ENCODE measurements at regions not wholly inside any gene's neighbourhood (a gene's known extent, or its start where the extent isn't known, plus 50 kb on each side); places are given as distances from the start of the nearest gene placed in this dataset.

DNA sequence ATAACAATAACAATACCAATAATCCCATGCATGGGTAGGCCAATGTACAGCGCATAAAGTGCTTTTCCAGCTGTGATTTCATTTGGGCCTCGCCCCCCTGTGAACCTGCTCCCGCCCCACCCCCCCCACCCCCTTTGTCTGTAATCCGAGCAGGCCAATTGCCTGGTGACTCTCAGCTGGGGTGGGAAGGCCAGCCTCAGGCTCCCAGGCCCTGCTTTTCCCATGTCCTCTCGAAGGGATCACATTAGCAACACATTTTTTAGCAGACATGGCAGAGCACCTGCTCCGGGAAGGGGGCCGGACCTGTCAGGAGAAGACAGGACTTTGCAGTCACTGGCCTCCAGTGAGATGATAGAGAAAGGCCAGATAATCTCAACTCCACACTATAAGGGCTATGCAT is 439.3 kb downstream of the RPS24 start:
- Histone ChIP-seq H3K9me3 (ENCODE audit: control insufficient read depth in 3 of 3, low read length in 3 of 3) (no peaks in the 10 kb centered on the region), H3K27ac (ENCODE audit: low read depth, low read length) (no peak overlapping the region), H3K36me3 (ENCODE audit: control insufficient read depth in 3 of 3, insufficient read depth in 3 of 3, low read length in 3 of 3) (no peaks in the 10 kb centered on the region), H3K27me3 (ENCODE audit: control insufficient read depth in 3 of 3, insufficient read depth in 3 of 3, low read length in 3 of 3) (peaks cover 2 to 8% (median 5%) of the 10 kb centered on the region in 3 donors), H3K9ac (ENCODE audit: low read depth in 1 of 3, low read length in 3 of 3) (no peak overlapping the region), H3K4me1 (ENCODE audit: control insufficient read depth in 3 of 3, insufficient read depth in 3 of 3, low read length in 3 of 3) (no peaks in the 10 kb centered on the region), H3K4me3 (ENCODE audit: low read length in 3 of 3) (no peak overlapping the region)

DNA sequence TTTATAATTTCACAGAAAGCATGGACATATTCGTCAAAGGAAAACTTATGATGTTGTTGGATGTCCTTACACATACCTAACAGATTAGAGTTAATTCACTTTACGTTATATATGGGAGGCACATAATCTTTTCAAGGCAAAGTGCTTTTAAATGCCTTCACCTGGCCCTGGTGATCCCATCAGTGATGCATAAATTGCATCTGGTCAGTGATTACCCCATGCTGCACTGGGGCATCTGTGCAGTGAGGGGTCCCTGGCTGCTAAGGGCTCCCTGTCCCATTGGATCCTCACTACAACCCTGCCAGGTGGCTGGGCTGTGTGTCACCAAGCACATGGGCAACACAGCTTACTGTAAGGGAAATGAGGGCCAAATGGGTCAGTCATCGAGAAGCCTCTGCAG is 441.1 kb downstream of the RPS24 start:
- peaks cover 2 to 11% (median 5%) of the 10 kb centered on the region in 3 donors for H3K27me3 ChIP-seq (ENCODE audit: control insufficient read depth in 3 of 3, insufficient read depth in 3 of 3, low read length in 3 of 3)
- H3K4me3 ChIP-seq (ENCODE audit: low read length in 3 of 3), result no peak overlapping the region
- H3K9ac ChIP-seq (ENCODE audit: low read depth in 1 of 3, low read length in 3 of 3), result no peak overlapping the region
- H3K4me1 ChIP-seq (ENCODE audit: control insufficient read depth in 3 of 3, insufficient read depth in 3 of 3, low read length in 3 of 3), result no peaks in the 10 kb centered on the region
- no peaks in the 10 kb centered on the region for H3K36me3 ChIP-seq (ENCODE audit: control insufficient read depth in 3 of 3, insufficient read depth in 3 of 3, low read length in 3 of 3)
- H3K9me3 ChIP-seq (ENCODE audit: control insufficient read depth in 3 of 3, low read length in 3 of 3), result no peaks in the 10 kb centered on the region
- no peak overlapping the region for H3K27ac ChIP-seq (ENCODE audit: low read depth, low read length)

DNA sequence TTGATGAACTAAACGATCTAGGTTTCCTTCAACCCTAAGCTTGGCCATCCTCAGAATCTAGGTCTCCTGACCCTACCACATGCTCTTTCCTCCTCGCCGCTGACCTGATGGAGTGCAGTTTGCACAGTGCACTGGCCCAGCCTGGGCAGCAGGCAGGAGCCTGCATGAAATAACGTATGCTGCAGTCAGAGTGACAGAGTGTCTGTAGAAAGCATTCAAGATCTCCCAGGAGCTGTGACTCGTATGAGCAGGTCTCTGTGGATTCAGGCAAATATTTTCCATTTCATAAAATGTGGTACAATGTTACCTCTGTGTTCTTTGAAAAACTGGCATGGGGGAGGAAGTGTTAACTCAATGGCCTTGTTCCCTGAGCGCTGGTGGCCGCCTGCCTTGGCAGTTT is 441.8 kb downstream of the RPS24 start:
- Histone ChIP-seq H3K9me3 (ENCODE audit: control insufficient read depth in 3 of 3, low read length in 3 of 3) (no peaks in the 10 kb centered on the region), H3K4me3 (ENCODE audit: low read length in 3 of 3) (no peak overlapping the region), H3K4me1 (ENCODE audit: control insufficient read depth in 3 of 3, insufficient read depth in 3 of 3, low read length in 3 of 3) (no peaks in the 10 kb centered on the region), H3K36me3 (ENCODE audit: control insufficient read depth in 3 of 3, insufficient read depth in 3 of 3, low read length in 3 of 3) (no peaks in the 10 kb centered on the region), H3K27me3 (ENCODE audit: control insufficient read depth in 3 of 3, insufficient read depth in 3 of 3, low read length in 3 of 3) (peaks cover 2 to 11% (median 5%) of the 10 kb centered on the region in 3 donors), H3K9ac (ENCODE audit: low read depth in 1 of 3, low read length in 3 of 3) (no peak overlapping the region), H3K27ac (ENCODE audit: low read depth, low read length) (no peak overlapping the region)

DNA sequence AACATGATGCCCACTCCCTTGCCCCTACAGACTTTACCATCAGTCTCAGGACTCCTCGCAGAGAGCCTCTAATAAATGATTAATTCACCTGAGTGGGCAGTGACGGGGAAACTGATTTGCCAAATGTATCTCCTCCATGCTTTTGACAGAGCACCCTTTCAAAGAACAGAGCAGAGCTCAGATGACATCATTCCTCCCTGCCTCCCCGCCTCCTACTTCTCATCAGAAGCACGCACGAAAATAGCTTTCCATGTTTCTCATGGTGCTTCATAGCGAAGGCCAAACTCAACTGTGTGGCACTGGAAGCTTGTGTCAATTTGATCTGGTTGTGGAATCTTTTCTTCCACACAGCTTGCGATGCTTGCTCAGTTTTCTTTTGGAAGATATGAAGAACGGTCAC is 442.5 kb downstream of the RPS24 start:
- peaks cover 2 to 11% (median 5%) of the 10 kb centered on the region in 3 donors for H3K27me3 ChIP-seq (ENCODE audit: control insufficient read depth in 3 of 3, insufficient read depth in 3 of 3, low read length in 3 of 3)
- no peak overlapping the region for H3K27ac ChIP-seq (ENCODE audit: low read depth, low read length)
- H3K9ac ChIP-seq (ENCODE audit: low read depth in 1 of 3, low read length in 3 of 3), result no peak overlapping the region
- H3K4me1 ChIP-seq (ENCODE audit: control insufficient read depth in 3 of 3, insufficient read depth in 3 of 3, low read length in 3 of 3), result no peaks in the 10 kb centered on the region
- no peaks in the 10 kb centered on the region for H3K9me3 ChIP-seq (ENCODE audit: control insufficient read depth in 3 of 3, low read length in 3 of 3)
- H3K4me3 ChIP-seq (ENCODE audit: low read length in 3 of 3), result no peak overlapping the region
- no peaks in the 10 kb centered on the region for H3K36me3 ChIP-seq (ENCODE audit: control insufficient read depth in 3 of 3, insufficient read depth in 3 of 3, low read length in 3 of 3)

DNA sequence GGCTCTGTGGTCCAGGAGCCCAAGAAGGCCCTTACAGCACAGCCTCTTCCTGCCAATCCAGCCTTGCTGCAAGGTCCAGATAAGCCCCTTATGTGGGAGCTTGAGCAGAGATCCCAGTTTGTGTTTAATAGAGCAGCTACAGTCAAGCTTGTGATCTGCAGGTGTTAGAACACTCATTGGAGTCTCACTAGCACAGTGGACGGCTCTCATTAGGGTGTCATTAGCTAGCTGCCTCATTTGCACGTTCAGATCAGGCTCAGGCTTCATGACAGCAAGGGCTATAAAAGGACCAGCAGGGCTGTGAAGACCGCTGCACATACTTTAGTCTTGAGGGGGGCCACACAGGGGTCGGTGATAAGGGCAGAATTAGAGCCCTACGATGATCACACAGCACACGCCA is 443.2 kb downstream of the RPS24 start:
- Histone ChIP-seq H3K9ac (ENCODE audit: low read depth in 1 of 3, low read length in 3 of 3) (no peak overlapping the region), H3K9me3 (ENCODE audit: control insufficient read depth in 3 of 3, low read length in 3 of 3) (no peaks in the 10 kb centered on the region), H3K27ac (ENCODE audit: low read depth, low read length) (no peak overlapping the region), H3K27me3 (ENCODE audit: control insufficient read depth in 3 of 3, insufficient read depth in 3 of 3, low read length in 3 of 3) (peaks cover 2 to 11% (median 5%) of the 10 kb centered on the region in 3 donors), H3K4me1 (ENCODE audit: control insufficient read depth in 3 of 3, insufficient read depth in 3 of 3, low read length in 3 of 3) (no peaks in the 10 kb centered on the region), H3K36me3 (ENCODE audit: control insufficient read depth in 3 of 3, insufficient read depth in 3 of 3, low read length in 3 of 3) (no peaks in the 10 kb centered on the region), H3K4me3 (ENCODE audit: low read length in 3 of 3) (no peak overlapping the region)

DNA sequence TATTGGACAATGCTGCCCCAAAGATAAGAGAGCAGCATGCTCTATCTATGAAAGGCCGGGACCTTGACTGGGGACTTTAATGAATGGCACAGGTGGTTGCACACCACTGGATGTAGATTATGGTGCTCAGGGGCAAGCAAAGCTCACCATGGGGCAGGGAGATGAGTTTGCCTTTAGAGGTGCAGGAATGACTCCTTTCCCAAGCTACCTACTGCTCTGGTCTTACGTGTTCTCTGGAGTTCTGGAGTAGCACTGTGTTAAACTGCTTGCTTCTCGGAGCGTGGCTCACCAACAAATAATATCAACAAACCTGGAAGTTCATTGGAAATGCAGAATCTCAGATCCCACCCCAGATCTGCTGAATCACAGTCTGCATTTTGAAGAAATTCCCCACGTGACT is 445.3 kb downstream of the RPS24 start:
- no peak overlapping the region for H3K9ac ChIP-seq (ENCODE audit: low read depth in 1 of 3, low read length in 3 of 3)
- H3K27ac ChIP-seq (ENCODE audit: low read depth, low read length), result no peak overlapping the region
- peaks cover 2 to 11% (median 5%) of the 10 kb centered on the region in 3 donors for H3K27me3 ChIP-seq (ENCODE audit: control insufficient read depth in 3 of 3, insufficient read depth in 3 of 3, low read length in 3 of 3)
- no peak overlapping the region for H3K4me3 ChIP-seq (ENCODE audit: low read length in 3 of 3)
- H3K4me1 ChIP-seq (ENCODE audit: control insufficient read depth in 3 of 3, insufficient read depth in 3 of 3, low read length in 3 of 3), result no peaks in the 10 kb centered on the region
- no peaks in the 10 kb centered on the region for H3K36me3 ChIP-seq (ENCODE audit: control insufficient read depth in 3 of 3, insufficient read depth in 3 of 3, low read length in 3 of 3)
- H3K9me3 ChIP-seq (ENCODE audit: control insufficient read depth in 3 of 3, low read length in 3 of 3), result no peaks in the 10 kb centered on the region

DNA sequence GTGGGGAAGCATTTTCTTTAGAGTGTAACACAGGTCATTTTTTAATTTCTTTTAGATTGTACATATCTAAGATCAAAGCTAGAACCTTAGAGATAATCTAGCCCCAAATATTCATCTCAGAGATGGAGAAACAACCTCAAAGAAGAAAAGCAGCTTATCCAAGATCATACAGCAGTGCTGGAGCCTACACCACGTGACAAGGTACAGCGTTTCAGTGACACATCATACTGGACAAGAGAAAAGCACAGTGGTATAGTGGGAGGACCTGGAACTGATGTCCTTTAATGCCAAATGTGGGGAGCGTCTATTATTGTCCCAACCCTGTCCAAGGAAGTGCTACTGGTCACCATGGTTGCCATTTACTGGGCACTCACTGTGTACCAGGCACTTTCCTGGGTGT is 445.8 kb downstream of the RPS24 start:
- H3K27ac ChIP-seq (ENCODE audit: low read depth, low read length), result no peak overlapping the region
- no peak overlapping the region for H3K4me3 ChIP-seq (ENCODE audit: low read length in 3 of 3)
- no peaks in the 10 kb centered on the region for H3K36me3 ChIP-seq (ENCODE audit: control insufficient read depth in 3 of 3, insufficient read depth in 3 of 3, low read length in 3 of 3)

DNA sequence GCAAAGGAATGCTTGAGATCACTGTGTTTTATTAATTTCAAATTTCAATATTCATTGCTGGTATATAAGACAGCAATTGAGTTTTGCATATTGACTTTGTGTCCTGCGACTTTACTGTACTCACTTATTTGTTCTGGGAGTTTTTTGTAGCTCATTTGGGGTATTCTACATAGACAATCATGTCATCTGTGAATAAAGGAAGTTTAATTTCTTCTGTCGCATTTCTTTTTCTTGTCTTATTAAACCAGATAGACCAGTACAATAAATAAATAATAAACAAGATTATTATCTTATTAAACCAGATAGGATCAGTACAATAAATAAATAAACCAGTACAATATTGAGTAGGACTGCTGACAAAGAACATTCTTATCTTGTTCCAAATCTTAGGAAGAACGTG is 448.2 kb downstream of the RPS24 start:
- H3K27me3 ChIP-seq (ENCODE audit: control insufficient read depth in 3 of 3, insufficient read depth in 3 of 3, low read length in 3 of 3), result peaks cover 0 to 7% (median 5%) of the 10 kb centered on the region in 3 donors
- H3K9ac ChIP-seq (ENCODE audit: low read depth in 1 of 3, low read length in 3 of 3), result no peak overlapping the region
- H3K36me3 ChIP-seq (ENCODE audit: control insufficient read depth in 3 of 3, insufficient read depth in 3 of 3, low read length in 3 of 3), result no peaks in the 10 kb centered on the region
- no peak overlapping the region for H3K4me3 ChIP-seq (ENCODE audit: low read length in 3 of 3)
- no peak overlapping the region for H3K27ac ChIP-seq (ENCODE audit: low read depth, low read length)
- no peaks in the 10 kb centered on the region for H3K9me3 ChIP-seq (ENCODE audit: control insufficient read depth in 3 of 3, low read length in 3 of 3)
- H3K4me1 ChIP-seq (ENCODE audit: control insufficient read depth in 3 of 3, insufficient read depth in 3 of 3, low read length in 3 of 3), result no peaks in the 10 kb centered on the region

More for the DNA sequence above, 445.8 kb downstream of the RPS24 start:
- Histone ChIP-seq H3K4me1 (ENCODE audit: control insufficient read depth in 3 of 3, insufficient read depth in 3 of 3, low read length in 3 of 3) (no peaks in the 10 kb centered on the region), H3K9ac (ENCODE audit: low read depth in 1 of 3, low read length in 3 of 3) (no peak overlapping the region), H3K27me3 (ENCODE audit: control insufficient read depth in 3 of 3, insufficient read depth in 3 of 3, low read length in 3 of 3) (peaks cover 2 to 11% (median 5%) of the 10 kb centered on the region in 3 donors), H3K9me3 (ENCODE audit: control insufficient read depth in 3 of 3, low read length in 3 of 3) (no peaks in the 10 kb centered on the region)

DNA sequence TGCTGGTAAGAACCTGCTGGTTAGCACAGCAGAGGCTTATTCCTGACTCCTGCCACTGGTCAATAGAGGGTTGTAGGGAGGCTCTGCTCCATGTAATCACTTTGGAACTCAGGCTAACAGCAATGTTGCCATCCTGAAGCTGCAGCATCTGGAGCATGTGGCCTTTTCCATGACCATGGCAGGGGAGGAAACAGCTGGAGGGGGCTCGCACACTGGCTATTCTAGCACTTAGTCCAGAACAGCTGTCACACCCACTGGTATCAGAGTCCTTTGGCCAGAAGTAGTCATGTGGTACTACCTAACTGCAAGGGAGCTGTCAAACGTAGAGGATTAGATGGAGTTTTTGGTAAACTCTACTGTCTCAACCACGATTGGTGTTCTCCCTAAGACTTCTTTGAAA is 450.0 kb downstream of the RPS24 start:
- Histone ChIP-seq H3K27ac (ENCODE audit: low read depth, low read length) (no peak overlapping the region), H3K4me1 (ENCODE audit: control insufficient read depth in 3 of 3, insufficient read depth in 3 of 3, low read length in 3 of 3) (no peaks in the 10 kb centered on the region), H3K9ac (ENCODE audit: low read depth in 1 of 3, low read length in 3 of 3) (no peak overlapping the region), H3K27me3 (ENCODE audit: control insufficient read depth in 3 of 3, insufficient read depth in 3 of 3, low read length in 3 of 3) (peaks cover 0 to 3% (median 0%) of the 10 kb centered on the region in 3 donors), H3K36me3 (ENCODE audit: control insufficient read depth in 3 of 3, insufficient read depth in 3 of 3, low read length in 3 of 3) (no peaks in the 10 kb centered on the region), H3K9me3 (ENCODE audit: control insufficient read depth in 3 of 3, low read length in 3 of 3) (no peaks in the 10 kb centered on the region), H3K4me3 (ENCODE audit: low read length in 3 of 3) (no peak overlapping the region)

DNA sequence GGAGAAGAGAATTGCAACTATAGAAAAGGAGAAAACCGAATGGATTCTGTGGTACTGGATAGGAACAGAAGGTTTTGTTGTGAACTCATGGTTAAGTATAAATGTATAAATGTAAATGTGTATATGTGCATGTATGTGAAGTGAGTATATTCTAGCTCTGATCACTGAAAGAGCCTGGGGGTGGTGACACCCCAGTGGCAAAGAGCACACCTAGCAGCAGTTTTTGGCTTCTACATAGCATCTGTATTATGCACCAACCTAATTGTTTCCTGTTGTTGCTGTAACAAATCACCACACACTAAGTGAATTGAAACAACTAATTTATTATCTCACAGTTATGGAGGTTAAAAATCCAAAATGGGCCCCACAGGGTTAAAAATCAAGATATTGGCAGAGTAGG is 455.4 kb downstream of the RPS24 start:
- H3K27ac ChIP-seq (ENCODE audit: low read depth, low read length), result no peak overlapping the region
- H3K9me3 ChIP-seq (ENCODE audit: control insufficient read depth in 3 of 3, low read length in 3 of 3), result peaks cover 12 to 20% (median 12%) of the 10 kb centered on the region in 3 donors
- H3K4me3 ChIP-seq (ENCODE audit: low read length in 3 of 3), result no peak overlapping the region
- no peaks in the 10 kb centered on the region for H3K4me1 ChIP-seq (ENCODE audit: control insufficient read depth in 3 of 3, insufficient read depth in 3 of 3, low read length in 3 of 3)
- no peaks in the 10 kb centered on the region for H3K27me3 ChIP-seq (ENCODE audit: control insufficient read depth in 3 of 3, insufficient read depth in 3 of 3, low read length in 3 of 3)
- H3K36me3 ChIP-seq (ENCODE audit: control insufficient read depth in 3 of 3, insufficient read depth in 3 of 3, low read length in 3 of 3), result no peaks in the 10 kb centered on the region
- no peak overlapping the region for H3K9ac ChIP-seq (ENCODE audit: low read depth in 1 of 3, low read length in 3 of 3)

DNA sequence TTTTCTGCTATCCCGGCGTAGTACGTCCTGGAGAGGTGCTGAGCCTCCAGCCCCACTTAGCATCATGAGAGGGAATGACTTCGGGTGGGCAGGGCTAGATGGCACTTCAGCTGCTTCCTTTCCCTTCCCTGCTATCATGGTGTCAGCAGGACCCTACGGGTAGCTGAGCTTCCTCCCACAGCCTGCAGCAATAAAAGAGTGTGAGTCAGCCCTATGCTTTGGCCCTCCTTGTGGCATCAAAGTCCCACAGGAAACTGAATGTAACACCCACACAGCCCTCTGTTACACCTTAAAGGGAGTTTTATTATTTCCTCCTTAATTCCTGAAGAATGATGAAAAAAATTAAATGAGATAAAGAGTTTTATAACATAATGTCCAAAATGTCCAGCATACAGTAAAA is 458.1 kb downstream of the RPS24 start:
- H3K9ac ChIP-seq (ENCODE audit: low read depth in 1 of 3, low read length in 3 of 3), result no peak overlapping the region
- peaks cover 12 to 20% (median 12%) of the 10 kb centered on the region in 3 donors for H3K9me3 ChIP-seq (ENCODE audit: control insufficient read depth in 3 of 3, low read length in 3 of 3)
- H3K4me3 ChIP-seq (ENCODE audit: low read length in 3 of 3), result no peak overlapping the region
- no peak overlapping the region for H3K27ac ChIP-seq (ENCODE audit: low read depth, low read length)
- H3K27me3 ChIP-seq (ENCODE audit: control insufficient read depth in 3 of 3, insufficient read depth in 3 of 3, low read length in 3 of 3), result no peaks in the 10 kb centered on the region
- H3K36me3 ChIP-seq (ENCODE audit: control insufficient read depth in 3 of 3, insufficient read depth in 3 of 3, low read length in 3 of 3), result no peaks in the 10 kb centered on the region
- H3K4me1 ChIP-seq (ENCODE audit: control insufficient read depth in 3 of 3, insufficient read depth in 3 of 3, low read length in 3 of 3), result no peaks in the 10 kb centered on the region
